ENCODE measurements at regions not wholly inside any gene's neighbourhood (a gene's known extent, or its start where the extent isn't known, plus 50 kb on each side); places are given as distances from the start of the nearest gene placed in this dataset.
"Not testable (repeated sequence)": the region's sequence is repeated elsewhere in the genome, so short reads cannot be mapped to it uniquely, and the experiment has no call there.

DNA sequence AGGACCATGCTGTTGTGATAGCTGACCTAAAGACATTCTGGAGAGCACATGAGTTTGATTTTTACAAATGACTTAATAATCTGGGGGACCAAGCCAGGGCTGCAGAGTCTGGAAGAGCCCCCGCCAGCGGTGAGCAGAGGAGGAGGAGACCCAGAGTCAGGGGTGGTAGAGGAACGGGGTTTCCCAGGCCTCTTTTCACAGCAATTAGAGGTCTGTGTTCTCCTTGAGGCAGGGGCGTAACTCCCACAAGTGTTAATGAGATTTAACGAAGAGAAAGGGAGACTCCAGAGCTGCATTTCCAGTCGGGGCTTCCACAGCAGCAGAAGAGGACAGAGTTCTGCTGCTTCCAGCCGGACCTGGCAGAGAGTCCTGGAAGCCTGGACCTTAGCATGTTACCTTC is 137.9 kb upstream of the SLC24A2 start:
- no peak for DNase-seq

DNA sequence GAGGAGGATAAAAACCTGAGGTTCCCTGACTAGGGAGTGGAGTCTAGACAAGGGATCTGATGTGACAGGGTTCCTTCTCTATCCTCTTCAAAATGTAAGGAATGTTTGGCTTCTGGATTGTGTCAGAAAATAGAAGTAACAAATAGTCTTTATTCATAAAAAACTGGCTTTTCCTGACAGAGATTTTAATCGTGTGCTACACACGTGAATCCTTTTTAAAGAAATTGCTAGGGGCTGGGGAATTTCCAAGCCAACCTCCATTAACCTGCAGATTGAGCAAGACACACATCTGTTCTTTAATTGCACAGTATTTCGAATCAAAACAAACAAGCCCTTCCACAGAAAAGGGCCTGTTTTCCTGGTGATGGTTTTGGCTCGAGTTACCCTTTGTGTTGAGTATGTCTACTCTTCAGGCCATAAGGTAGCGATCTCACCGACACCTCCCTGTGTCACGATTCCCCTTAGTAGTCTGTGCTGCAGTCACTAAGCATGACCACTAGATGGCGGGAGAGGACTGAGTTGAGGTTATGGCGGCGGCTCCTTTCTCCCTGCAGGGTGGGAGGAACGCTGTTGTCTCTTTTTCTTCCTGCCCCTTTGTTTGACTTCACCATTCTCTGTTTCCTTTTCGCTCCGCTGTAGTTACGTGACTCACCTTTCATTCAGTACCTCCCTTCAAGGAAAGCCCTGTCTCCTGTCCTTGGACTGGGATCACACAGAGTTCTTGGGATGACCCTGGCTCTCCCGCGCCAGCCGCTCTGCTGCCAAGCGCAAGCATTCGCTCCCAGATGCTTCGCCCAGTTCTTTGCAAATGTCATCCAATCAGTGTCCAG is 137.1 kb upstream of the SLC24A2 start:
- peak; percentile 90 for DNase-seq

GRCh38 chr9:19924080-19924479 is 135.2 kb upstream of the SLC24A2 start:
- DNase-seq, result peak; percentile 22

DNA sequence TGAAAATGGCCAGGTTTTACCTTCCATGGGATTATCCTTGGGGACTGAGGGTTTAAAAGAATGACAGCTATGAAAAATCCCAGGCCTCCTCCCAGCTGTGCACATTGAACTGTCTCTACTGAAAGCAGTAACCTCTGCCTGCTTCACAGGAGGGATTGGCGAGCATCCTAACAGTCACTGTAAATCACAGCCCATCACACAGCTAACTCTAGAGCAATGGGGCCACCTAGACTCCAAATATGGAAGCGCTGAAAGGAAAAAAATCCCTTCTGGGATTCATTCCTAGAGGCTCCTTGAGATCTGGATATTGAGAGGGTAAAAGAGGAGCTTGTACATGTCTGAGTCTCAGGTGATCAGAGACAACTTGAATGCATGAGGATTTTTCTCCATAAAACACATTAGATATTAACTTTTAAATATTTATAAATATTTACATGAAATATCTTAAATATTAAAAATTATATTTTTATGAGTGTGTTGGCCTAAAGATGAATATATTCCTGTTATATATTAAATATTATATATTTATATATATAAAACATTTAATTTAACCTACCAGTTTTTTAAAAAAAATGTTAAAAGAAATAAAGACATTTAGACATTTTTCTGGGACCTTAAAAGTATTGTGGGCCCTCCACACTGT is 133.8 kb upstream of the SLC24A2 start:
- DNase-seq, result peak; percentile 15

- no peak for DNase-seq
Observed at GRCh38 chr9:19920401-19920800, 131.6 kb upstream of the SLC24A2 start.

- DNase-seq, result no peak
Observed at GRCh38 chr9:19918630-19919029, 129.8 kb upstream of the SLC24A2 start.

DNA sequence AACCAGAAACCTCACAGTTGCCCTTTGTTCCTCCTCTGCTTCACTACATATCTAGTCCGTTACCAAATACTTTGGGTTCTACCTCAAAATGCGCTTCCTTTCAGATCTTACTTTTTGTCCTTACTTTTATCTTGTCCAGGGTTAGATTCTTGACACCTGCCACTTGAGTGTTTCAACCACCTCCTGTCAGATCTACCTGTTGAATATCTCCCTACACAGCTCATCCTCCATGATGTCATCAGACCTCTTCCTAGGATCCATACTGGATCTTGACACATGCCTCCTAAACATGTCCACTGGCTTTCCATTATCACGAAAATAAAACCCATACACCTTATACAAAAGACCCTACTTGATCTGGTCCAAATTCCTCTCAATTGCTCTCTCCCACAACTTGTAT is 125.2 kb upstream of the SLC24A2 start:
- no peak for DNase-seq

DNA sequence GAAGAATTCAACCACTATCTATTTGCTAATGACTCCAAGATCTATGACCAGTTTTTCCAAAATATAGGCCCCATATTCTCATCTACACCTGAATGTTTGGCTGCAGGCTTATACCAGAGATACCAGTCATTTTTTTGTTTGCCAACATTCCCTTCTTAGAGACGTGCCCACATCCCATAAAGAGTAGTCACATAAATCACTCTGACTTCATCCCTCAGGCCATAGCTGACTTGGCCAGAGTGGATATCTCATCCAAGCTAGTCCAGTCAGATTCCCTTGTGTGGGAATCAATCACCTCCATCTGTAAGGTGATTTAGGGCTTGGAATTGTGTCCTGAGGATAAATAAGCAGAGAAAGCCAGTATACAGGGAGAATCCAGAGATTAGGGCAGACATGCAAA is 124.3 kb upstream of the SLC24A2 start:
- no peak for DNase-seq

DNA sequence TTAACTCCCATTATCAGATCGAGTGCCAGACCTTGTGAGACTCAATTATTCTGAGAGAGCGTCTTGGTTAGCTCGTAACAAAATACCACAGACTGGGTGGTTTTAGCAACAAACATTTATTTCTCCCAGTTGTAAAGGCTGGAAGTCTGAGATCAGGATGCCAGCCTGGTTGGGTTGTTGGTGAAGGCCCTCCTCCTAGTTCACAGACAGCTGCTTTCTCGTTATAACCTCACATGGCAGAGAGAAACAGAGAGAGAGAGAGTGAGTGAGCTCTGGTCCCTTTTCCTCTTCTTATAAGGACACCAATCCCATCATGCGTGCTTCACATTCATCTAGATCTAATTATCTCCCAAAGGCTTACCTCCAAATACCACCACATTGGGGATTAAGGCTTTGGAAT is 114.2 kb upstream of the SLC24A2 start:
- no peak for DNase-seq

DNA sequence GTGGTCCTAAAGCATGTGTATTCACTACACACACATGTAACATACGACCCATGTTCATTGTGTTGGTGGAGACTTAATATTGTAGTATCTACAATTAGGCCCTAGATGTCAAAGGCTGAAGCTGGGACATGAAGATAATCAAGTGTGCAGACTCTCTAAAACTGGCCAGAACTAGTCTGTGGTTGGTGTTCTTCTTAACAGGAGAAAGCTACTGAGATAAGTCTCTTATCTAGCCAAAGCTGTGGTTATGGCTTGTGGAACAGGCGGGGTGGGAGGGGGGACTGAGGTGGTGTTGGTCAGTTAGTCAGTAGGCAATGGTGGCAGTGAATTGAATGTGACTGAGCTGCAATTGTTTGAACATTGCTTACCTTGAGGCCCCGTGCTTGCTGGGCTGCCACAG is 112.7 kb upstream of the SLC24A2 start:
- no peak for DNase-seq

- no peak for DNase-seq
Observed at GRCh38 chr9:19896161-19896560, 107.3 kb upstream of the SLC24A2 start.

GRCh38 chr9:19895578-19895977 is 106.7 kb upstream of the SLC24A2 start:
- DNase-seq, result not testable (repeated sequence)

- DNase-seq, result no peak
Observed at GRCh38 chr9:19895006-19895405, 106.2 kb upstream of the SLC24A2 start.

GRCh38 chr9:19885608-19886007 is 96.8 kb upstream of the SLC24A2 start:
- DNase-seq, result no peak

DNA sequence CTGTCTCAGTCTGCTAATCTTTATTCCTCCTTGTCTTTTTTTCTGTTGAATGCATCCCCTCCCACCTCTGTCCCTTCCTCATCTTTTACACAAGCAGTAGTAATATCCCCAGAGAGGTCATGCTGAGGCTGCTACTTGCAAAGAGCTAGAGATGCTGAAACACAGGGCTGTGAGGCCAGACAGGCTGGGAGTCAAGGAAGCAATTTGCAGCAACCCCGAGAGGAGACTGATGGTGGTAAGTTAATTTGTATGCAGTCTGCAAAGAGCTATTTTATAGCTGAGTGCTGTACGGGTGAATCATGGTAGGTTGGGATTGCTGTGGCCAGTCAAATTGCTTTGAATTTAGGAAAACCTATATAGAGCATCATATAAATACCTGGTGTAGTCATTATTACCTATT is 90.2 kb upstream of the SLC24A2 start:
- no peak for DNase-seq

DNA sequence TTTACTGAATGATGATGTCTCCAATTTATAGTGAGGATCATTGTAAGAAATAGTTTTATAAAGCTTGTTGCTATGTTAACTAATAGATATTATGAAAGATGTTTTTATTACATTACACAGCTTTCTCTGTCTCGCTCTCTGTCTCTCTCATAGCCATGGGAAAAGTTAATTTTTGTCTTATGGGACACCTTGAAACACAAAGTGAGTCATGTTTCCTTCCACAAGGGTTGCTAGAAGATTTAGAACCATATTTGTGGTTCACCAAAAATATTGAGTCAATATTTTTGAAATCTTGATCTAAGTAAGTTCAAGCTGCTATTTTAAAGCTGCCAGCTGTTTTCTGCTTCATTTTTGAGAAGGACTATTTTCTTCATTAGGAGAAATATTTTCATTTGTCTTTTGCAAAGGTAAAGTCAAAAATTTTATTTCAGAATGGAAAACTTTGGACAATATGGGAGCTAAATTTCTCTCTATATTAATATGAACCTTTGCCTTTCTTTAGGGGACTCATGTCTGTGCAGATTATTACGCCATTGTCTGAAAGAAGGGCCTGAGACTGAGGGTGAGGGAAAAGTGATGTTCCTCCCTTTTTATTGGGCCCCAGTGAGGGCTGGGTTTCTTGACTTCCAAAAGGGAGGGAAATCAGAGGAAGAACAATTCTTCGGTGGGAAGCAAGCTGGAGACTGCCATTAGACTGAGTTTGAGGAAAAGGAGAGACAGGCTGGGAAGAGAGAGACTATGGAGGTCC is 87.9 kb upstream of the SLC24A2 start:
- DNase-seq, result peak; percentile 9

DNA sequence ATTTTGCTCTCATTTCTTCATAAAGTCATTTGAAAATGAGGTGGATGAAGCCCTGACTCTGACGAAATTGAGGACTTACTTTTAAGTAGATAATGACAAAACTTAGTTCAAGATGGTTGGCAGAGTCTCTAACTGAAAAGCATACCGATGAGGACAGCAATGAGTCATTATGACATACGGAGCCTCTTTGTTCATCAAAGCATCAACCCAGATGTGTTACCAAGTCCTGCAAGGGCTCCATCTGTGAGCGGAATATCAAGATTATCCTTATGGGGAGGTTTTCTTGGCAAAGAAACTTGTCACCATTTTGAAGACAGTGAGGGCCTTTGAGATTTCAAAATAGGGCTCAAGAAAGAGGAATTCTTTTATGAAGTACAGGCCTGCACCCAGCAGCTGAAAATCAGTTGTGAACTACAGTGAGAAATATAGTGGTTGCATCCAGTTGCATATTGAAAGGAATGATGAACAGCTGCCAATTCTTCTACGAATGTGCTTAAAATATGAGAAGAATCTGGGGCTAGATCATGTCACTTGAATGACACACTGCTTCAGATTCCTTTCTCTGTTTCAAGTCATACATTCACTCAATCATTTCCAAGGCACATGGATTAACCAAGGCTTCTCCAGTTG is 86.6 kb upstream of the SLC24A2 start:
- DNase-seq, result no peak

DNA sequence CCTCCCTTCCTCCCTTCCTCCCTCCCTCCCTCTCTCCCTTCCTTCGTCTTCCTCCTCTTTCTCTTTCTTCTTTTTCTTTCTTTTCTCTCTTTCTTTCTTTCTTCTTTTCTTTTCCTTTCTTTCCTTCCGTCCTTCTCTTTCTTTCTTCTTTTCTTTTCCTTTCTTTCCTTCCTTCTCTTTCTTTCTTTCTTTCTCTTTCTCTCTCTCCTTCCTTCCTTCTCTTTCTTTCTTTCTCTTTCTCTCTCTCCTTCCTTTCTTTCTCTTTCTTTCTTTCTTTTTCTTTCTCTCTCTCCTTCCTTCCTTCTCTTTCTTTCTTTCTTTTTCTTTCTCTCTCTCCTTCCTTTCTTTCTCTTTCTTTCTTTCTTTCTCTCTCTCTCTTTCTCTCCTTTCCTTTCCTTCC is 84.4 kb upstream of the SLC24A2 start:
- DNase-seq, result not testable (repeated sequence)

- DNase-seq, result no peak
Observed at GRCh38 chr9:19870988-19871387, 82.2 kb upstream of the SLC24A2 start.

GRCh38 chr9:19840953-19841352 is 52.1 kb upstream of the SLC24A2 start:
- no peak for DNase-seq

Measured in activated CD4-positive, alpha-beta T cell treated with anti-CD3 and anti-CD28 coated beads, Interleukin-10, Interleukin-2, amounts not matched to agents 100 ng/mL and 50 ng/mL, durations not matched to agents 16 hours and 8 hours (primary cell).